Uterus (tissue), 2 donors: ENCODE measurements at regions not wholly inside any gene's neighbourhood (a gene's known extent, or its start where the extent isn't known, plus 50 kb on each side); places are given as distances from the start of the nearest gene placed in this dataset.

ENCODE experiments used
- POLR2A ChIP-seq, 2 donors: fragments of 450-650 bp; IDR thresholded peaks; one replicate each; pipeline ENCODE4 v1.6.1; 2016; ENCODE audit warnings: antibody characterized with exemption in 2 of 2, mild to moderate bottlenecking in 1 of 2, moderate library complexity in 1 of 2
- TF ChIP-seq, protein P1 (sequence below), 4 experiments: fragments of 200-600 bp in 2 of 4; fragments of 450-650 bp in 2 of 4; sonication (generic) in 2 of 4; IDR thresholded peaks; one replicate each; pipeline ENCODE4 v1.5.1; 2016 to 2019; ENCODE audit warnings: antibody characterized with exemption in 4 of 4, mild to moderate bottlenecking in 2 of 4, moderate library complexity in 1 of 4

DNA sequence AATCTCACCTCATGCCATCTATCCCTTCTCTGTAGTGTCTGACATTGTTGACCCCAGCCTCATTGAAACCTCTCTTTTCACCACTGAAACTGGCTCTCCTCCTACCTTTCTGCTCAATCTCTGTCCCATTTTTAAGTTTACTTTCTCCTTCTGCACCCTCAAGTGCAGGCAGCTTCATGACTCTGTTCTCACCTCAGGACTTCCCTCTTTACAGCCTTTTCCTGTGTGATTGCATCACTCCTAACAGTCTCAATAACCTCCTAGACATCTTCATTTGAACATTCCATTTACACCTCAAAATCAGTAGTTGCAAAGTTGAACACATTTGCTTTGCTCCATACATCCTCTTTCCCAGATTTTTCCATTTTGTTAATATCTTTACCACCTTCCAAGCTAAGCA lies 172.1 kb downstream of the RASEF start:
- TF ChIP-seq, protein P1, sequence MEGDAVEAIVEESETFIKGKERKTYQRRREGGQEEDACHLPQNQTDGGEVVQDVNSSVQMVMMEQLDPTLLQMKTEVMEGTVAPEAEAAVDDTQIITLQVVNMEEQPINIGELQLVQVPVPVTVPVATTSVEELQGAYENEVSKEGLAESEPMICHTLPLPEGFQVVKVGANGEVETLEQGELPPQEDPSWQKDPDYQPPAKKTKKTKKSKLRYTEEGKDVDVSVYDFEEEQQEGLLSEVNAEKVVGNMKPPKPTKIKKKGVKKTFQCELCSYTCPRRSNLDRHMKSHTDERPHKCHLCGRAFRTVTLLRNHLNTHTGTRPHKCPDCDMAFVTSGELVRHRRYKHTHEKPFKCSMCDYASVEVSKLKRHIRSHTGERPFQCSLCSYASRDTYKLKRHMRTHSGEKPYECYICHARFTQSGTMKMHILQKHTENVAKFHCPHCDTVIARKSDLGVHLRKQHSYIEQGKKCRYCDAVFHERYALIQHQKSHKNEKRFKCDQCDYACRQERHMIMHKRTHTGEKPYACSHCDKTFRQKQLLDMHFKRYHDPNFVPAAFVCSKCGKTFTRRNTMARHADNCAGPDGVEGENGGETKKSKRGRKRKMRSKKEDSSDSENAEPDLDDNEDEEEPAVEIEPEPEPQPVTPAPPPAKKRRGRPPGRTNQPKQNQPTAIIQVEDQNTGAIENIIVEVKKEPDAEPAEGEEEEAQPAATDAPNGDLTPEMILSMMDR (IDR thresholded peaks at IDR 0.05), result no peak
- no peak for TF ChIP-seq POLR2A (IDR thresholded peaks at IDR 0.05)
